ENCODE measurements at regions not wholly inside any gene's neighbourhood (a gene's known extent, or its start where the extent isn't known, plus 50 kb on each side); places are given as distances from the start of the nearest gene placed in this dataset.

GRCh38 chr6:115276881-115277565, 783.7 kb downstream of the FRK start (continued):
- TF ChIP-seq PREB (CRISPR knock-in tag; IDR thresholded peaks at IDR 0.05; ENCODE audit: borderline replicate concordance) = no peak
- TF ChIP-seq E2F5 (CRISPR knock-in tag; IDR thresholded peaks at IDR 0.05) = no peak
- TF ChIP-seq MLX (CRISPR knock-in tag; IDR thresholded peaks at IDR 0.05) = no peak
- TF ChIP-seq TCF7 (CRISPR knock-in tag; IDR thresholded peaks at IDR 0.05; ENCODE audit: low read depth) = no peak
- TF ChIP-seq NFE2L1 (CRISPR knock-in tag; IDR thresholded peaks at IDR 0.05) = no peak
- no peak for TF ChIP-seq E2F4 (CRISPR knock-in tag; IDR thresholded peaks at IDR 0.05; ENCODE audit: borderline replicate concordance, low read depth)
- no peak for TF ChIP-seq ZNF512 (CRISPR knock-in tag; IDR thresholded peaks at IDR 0.05; ENCODE audit: borderline replicate concordance)
- TF ChIP-seq FOXP1 (CRISPR knock-in tag; IDR thresholded peaks at IDR 0.05; ENCODE audit: borderline replicate concordance) = no peak
- no peak for TF ChIP-seq ATF3 (CRISPR knock-in tag; conservative IDR thresholded peaks at IDR 0.05)
- no peak for TF ChIP-seq ZSCAN18 (CRISPR knock-in tag; IDR thresholded peaks at IDR 0.05)
- no peak for TF ChIP-seq ZNF425 (CRISPR knock-in tag; conservative IDR thresholded peaks at IDR 0.05)

- peaks cover 31% of the 10 kb centered on the region for H3K9me3 Mint-ChIP-seq
- ATAC-seq (no peak), DNase-seq (ENCODE audit: low spot score) (peak; percentile 10)
- no peaks in the 10 kb centered on the region; the same call in 1 of the 2 replicates for H3K27me3 Mint-ChIP-seq (ENCODE audit: low read depth)
- peaks cover 22% of the 10 kb centered on the region for H3K4me1 Mint-ChIP-seq
- H3K4me3 Mint-ChIP-seq = no peak overlapping the region
- CTCF ChIA-PET = no interaction called here
- H3K27ac Mint-ChIP-seq = no peak overlapping the region
- POLR2A ChIA-PET = no interaction called here
- peaks cover 22% of the 10 kb centered on the region for H3K36me3 Mint-ChIP-seq
- TF ChIP-seq ZNF532 (CRISPR knock-in tag; IDR thresholded peaks at IDR 0.05; ENCODE audit: borderline replicate concordance) = no peak
- no peak for TF ChIP-seq TCF7 (CRISPR knock-in tag; IDR thresholded peaks at IDR 0.05; ENCODE audit: low read depth)
- no peak for TF ChIP-seq ATF3 (CRISPR knock-in tag; conservative IDR thresholded peaks at IDR 0.05)
- TF ChIP-seq PRRX2 (CRISPR knock-in tag; IDR thresholded peaks at IDR 0.05) = no peak
- no peak for TF ChIP-seq MYBL2 (CRISPR knock-in tag; IDR thresholded peaks at IDR 0.05)
- no peak for TF ChIP-seq ZNF396 (CRISPR knock-in tag; IDR thresholded peaks at IDR 0.05; ENCODE audit: borderline replicate concordance)
- no peak for TF ChIP-seq OVOL2 (CRISPR knock-in tag; IDR thresholded peaks at IDR 0.05; ENCODE audit: borderline replicate concordance)
- TF ChIP-seq ZNF219 (CRISPR knock-in tag; IDR thresholded peaks at IDR 0.05; ENCODE audit: borderline replicate concordance) = no peak
These were observed 788.4 kb downstream of the FRK start for GRCh38 chr6:115272311-115272710.
